GM21381 (cell line): ENCODE measurements at regions not wholly inside any gene's neighbourhood (a gene's known extent, or its start where the extent isn't known, plus 50 kb on each side); places are given as distances from the start of the nearest gene placed in this dataset.
"Not testable (repeated sequence)": the region's sequence is repeated elsewhere in the genome, so short reads cannot be mapped to it uniquely, and the experiment has no call there.

ENCODE experiments used
- ATAC-seq: cut with Tn5 transposase; IDR thresholded peaks from one replicate; pipeline ENCODE4 v1.9.1; 2021; ENCODE audit warnings: mild to moderate bottlenecking, moderate library complexity; ENCODE audit not compliant: unreplicated experiment

GRCh38 chr14:53242898-53243297 lies 89.8 kb upstream of the DDHD1 start:
- ATAC-seq = not testable (repeated sequence)

GRCh38 chr14:53237488-53237887 lies 84.4 kb upstream of the DDHD1 start:
- no peak for ATAC-seq

GRCh38 chr14:53236708-53237107 lies 83.6 kb upstream of the DDHD1 start:
- no peak for ATAC-seq

- ATAC-seq = no peak
These were observed 78.0 kb upstream of the DDHD1 start for GRCh38 chr14:53231171-53231570.

- no peak for ATAC-seq
These were observed 75.8 kb upstream of the DDHD1 start for GRCh38 chr14:53228966-53229365.

- no peak for ATAC-seq
These were observed 74.1 kb upstream of the DDHD1 start for GRCh38 chr14:53227154-53227718.

- ATAC-seq = no peak
These were observed 73.4 kb upstream of the DDHD1 start for GRCh38 chr14:53226553-53226952.

GRCh38 chr14:53220914-53221313 lies 67.8 kb upstream of the DDHD1 start:
- no peak for ATAC-seq

GRCh38 chr14:53218161-53218560 lies 65.0 kb upstream of the DDHD1 start:
- no peak for ATAC-seq

- ATAC-seq = peak; percentile 100
These were observed 64.3 kb upstream of the DDHD1 start for GRCh38 chr14:53217316-53217994.

- not testable (repeated sequence) for ATAC-seq
These were observed 63.8 kb upstream of the DDHD1 start for GRCh38 chr14:53216955-53217315.

- ATAC-seq = not testable (repeated sequence)
These were observed 63.4 kb upstream of the DDHD1 start for GRCh38 chr14:53216478-53216877.

- ATAC-seq = no peak
These were observed 62.0 kb upstream of the DDHD1 start for GRCh38 chr14:53215101-53215500.

- no peak for ATAC-seq
These were observed 61.3 kb upstream of the DDHD1 start for GRCh38 chr14:53214384-53214783.

- no peak for ATAC-seq
These were observed 60.6 kb upstream of the DDHD1 start for GRCh38 chr14:53213761-53214160.

GRCh38 chr14:53209370-53209769 lies 56.2 kb upstream of the DDHD1 start:
- ATAC-seq = no peak
